NCI-H526 (cell line): ENCODE measurements at regions not wholly inside any gene's neighbourhood (a gene's known extent, or its start where the extent isn't known, plus 50 kb on each side); places are given as distances from the start of the nearest gene placed in this dataset.

Source experiments
- DNase-seq, 2 experiments: peaks; one replicate each; lab custom pipeline; 2025; lab: John Stamatoyannopoulos, UW

DNA sequence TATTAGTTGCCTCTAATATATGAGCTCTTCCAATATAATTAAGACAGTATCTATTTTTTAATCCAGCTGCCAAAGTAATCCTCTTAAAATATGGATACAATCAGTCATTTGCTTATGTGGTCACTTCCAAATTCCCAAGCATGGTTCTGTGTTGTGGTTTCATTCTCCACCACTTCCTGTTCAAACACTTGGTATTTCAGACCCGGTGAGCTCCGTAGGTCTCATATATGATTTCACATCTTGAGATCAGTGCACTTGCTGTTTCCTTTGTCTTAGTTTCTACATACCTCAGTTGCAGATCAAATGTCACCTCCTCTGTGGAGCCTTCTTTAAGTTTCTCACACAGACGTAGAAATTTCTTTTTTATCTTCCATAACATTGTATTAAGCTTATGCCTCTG, 254.2 kb downstream of the KCNS3 start:
- no peak for DNase-seq

- DNase-seq = no peak
Observed at GRCh38 chr2:18131761-18132160, 253.3 kb downstream of the KCNS3 start.

DNA sequence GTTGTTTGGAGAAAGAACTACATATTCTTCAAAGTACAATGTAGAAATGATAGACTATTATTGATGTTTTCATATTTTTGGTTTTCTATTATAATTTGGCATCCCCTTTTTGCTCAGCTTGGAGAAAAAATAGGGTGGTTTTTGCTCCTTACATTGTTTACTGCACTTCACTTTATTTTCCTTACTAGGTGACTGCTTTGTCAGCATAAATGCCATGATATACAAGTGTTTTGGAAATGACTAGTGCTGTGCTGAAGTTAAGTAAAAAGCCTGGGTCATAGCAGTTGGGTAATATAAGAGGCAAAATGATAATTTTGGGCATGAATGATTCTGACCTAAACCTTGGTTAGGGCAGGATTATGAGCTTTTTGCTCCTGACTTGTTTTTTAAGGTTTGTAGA, 250.9 kb downstream of the KCNS3 start:
- no peak for DNase-seq

DNA sequence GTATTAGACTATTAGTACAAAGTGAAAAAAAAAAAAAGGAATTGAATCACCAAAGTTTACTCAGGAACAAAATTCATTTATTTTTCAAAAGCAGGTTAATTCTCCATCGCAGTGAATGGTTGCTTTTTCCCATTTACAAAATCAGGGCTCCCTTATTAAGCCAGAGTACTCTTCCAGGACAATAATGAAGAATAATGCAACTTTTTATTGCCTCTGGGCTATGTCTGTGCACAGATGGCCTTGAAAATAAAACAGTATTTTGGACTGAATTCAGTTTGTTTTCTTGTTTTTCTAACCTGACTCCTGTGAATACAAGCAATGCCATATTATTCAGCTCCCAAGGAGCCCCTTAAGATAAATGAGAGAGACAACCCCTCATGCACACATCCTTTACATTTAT, 246.8 kb downstream of the KCNS3 start:
- DNase-seq = no peak

- DNase-seq = no peak
Observed at GRCh38 chr2:18124116-18124835, 245.8 kb downstream of the KCNS3 start.

DNA sequence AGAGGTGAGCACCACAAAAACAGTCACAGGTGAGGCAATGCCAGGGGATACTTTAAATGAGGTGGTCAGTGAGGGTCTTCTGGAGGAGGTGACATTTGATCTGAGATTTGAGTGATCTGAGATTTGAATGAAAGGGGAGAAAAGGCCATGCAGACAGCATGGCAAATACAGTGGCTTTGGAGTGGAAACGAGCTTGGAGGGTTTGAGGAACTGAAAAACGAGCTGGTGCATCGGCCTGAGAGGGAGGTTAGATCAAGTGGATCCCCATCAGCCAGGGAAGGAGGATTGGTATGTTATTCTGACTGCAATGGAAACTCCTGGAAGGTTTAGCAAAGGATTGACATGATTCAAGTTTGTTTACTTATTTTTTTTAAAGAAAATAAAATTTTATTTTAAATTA, 245.1 kb downstream of the KCNS3 start:
- DNase-seq = no peak

- DNase-seq = peak; percentile 10 to 23
Observed at GRCh38 chr2:18123211-18123570, 244.7 kb downstream of the KCNS3 start.

GRCh38 chr2:18122544-18123210, 244.2 kb downstream of the KCNS3 start:
- DNase-seq = no peak

- DNase-seq = no peak
Observed at GRCh38 chr2:18119883-18120282, 241.4 kb downstream of the KCNS3 start.

DNA sequence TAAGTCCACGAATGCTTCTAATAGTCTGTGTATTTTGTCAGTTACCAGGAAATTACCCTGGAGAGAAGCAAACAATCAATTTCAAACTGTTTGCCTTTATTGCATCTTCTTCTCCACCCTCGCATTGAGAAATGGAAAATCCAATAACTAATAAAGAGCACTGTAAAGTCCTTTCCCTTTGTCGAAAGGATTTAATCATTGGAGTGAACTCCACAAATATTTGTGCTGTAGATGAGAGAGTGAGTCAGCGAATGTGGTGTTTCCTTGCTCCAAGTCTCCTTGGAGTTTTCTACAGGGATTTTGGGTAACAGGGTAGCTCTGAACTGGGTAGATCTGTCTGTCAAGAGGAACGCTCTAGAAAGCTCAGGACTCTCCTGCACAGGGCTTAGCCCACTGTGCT, 240.2 kb downstream of the KCNS3 start:
- DNase-seq = no peak

DNA sequence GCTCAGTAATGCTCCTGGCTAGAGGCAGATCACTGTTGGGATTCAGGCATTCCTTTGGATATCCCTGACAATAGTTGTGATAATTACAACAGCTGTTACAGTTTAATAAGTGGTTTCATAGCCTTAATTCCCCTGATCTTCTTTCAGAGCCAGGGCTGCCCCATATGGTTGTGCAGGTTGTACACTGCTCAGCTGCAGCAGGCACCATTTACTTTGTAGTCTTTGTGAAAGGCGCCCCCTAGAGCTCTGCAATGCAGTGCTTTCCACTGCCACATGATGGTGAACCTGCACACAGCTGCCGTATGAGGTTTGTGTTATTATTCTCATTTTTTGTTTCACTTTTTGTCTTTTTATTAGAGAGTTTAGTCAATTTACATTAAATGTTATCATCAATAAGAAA, 239.1 kb downstream of the KCNS3 start:
- DNase-seq = peak in 1 of 2 experiments; percentile 35

DNA sequence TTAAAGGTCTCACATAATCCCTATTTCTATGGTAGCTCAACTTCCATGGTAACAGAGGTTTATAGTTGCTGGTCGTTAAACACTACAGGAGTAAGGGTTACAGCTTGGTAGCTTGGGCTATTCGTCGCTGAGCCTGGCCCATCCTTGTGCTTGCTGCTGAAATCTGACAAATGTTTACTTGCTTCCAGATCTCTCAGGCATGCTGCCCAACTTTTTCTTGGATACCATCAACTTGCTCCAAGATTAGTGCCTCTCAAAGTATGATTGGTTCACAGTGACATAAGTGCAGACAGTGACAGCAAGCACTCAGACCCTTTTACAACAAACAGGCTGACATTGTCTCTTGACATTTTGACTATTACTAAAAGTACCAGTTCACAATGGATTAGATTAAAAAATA, 231.8 kb downstream of the KCNS3 start:
- no peak for DNase-seq

DNA sequence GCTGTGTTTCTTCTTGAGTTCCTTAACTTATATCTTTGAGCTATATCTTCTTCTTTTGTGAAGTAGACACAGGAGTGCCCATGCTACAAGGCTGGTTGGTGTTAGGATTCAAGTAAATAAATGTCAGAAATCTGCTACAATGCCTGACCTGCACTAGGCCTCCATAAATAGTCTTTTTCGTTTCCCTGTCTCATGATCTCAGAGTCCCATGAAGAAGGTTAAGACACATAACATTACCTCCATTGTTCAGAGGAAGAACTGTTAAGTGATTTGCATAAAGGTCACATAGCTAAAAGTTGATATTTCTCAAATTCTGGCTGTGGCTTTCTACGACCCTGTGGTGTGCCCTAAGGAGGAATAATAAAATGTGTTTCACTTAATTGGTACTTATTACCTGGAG, 228.4 kb downstream of the KCNS3 start:
- DNase-seq = no peak

DNA sequence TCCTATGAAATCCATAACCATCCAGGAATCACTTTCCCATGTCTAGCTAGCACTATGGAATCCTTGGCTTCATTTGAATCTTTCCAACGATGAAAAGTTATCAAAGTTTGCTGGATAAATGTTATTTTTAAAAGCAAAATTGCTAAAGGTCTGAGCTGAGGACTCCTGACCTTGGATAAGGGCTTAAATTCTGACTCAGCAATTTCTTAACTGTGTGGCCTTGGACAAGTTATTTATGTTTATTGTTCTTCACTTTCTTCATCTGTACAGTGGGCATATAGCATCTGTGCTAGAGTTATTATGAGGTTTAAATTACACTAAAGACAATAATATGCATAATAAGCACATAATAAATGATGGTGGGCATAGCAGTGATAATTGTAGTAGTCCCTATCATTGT, 227.5 kb downstream of the KCNS3 start:
- DNase-seq = no peak

DNA sequence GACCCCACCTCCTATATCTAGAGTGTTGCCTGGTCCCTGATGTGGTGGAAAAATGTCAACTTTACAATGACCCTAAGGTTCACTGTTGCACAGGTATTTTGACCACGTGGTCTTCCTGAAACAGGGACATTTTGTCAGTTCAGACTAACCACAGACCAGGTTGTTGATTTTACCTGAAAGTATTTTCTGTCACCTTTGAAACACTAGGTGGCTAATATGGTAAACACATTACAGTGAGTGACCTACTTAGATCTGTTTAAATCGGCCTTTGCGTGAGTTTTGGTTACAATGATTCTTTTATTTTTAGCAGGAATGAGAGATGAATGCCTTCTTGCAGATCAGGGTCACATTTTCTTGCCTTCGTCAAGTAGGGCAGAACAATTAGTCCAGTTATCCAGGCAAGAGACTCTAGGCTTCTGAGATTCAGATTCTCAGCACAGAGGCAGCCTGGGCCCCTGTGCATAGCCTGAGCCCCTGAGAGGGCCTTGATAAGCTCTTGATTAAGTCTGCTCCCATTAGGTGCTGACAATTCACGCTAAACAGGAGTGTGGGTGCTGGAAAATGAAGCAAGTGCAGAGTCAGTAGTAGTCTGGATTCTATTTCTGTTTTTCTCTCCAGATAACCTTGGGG, 226.2 kb downstream of the KCNS3 start:
- no peak for DNase-seq

GRCh38 chr2:18096836-18097405, 218.5 kb downstream of the KCNS3 start:
- DNase-seq = no peak

DNA sequence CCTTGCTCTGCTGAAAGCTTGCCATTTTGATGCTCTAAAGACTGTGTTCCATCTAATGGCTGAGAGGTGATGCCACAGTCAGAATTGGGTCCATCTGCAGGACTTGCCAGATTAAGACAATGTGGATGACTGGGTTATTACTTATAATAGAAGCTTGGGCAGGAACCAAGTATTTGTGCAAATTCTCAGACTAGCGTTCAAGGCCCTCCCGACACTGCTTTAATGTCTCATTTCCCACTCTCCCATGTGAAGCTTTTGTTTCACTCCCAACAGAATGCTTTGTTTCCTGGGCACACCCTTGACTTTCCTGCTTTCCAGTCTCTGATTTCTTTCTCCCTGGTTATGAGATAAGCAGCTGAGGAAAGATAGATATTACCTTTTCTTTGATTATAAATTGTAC, 215.8 kb downstream of the KCNS3 start:
- DNase-seq = no peak

GRCh38 chr2:18093196-18093595, 214.7 kb downstream of the KCNS3 start:
- DNase-seq = no peak

DNA sequence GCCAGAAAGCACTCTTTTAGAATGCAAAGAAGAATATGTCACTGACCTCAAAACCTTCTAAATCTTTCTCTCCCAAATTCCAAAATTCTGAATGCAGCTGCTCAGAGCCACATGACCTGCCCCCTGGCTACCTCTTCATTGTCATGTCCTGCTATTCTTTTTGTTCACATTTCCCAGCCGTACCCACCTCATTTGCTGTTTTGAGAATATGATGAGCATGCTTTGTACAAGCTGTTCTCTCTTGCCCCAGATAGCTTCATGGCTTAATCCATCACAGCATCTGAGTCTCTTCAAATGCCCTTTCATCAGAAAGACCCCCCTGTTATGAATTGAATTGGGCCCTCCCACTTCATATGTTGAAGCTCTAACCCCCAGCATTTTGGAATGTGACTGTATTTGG, 214.3 kb downstream of the KCNS3 start:
- no peak for DNase-seq

GRCh38 chr2:18085593-18085992, 207.1 kb downstream of the KCNS3 start:
- DNase-seq = no peak

DNA sequence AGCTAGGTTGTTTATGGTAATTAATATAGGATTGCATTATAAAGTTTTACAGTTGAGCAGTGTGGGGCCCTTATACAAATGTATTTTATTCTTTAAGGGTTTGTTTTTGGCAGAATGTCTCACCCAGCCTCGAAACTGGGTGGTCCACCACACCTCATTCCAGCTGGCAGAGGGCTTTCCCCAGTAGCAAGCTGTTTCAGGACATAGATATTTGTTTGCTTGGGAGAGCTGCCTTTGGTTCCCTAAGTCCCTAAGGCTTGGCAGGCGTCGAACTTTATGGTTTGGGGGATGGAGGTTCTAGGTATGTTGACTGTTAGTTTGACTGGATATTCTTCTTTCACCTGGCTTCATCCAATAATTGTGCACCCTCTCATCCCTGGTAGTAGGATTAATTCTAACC, 205.9 kb downstream of the KCNS3 start:
- DNase-seq = no peak

DNA sequence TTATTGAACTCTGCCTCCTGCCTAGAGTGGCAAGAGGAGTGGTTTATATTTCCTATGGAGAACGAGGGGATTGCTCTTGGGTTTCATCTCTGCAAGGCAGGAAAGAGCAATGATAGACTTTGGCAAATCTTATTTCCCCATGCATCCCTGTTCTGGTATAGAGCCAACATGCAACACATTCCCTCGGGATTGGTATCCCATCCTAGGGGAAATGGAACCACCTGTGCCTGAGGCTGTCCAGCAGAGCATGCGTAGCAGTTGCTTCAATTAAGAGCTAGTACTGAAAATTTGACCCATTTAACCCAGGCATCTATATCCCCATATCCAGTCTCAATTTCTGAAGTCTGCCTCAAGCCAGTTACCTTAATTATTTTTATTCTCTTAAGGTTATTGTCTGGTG, 205.3 kb downstream of the KCNS3 start:
- no peak for DNase-seq

DNA sequence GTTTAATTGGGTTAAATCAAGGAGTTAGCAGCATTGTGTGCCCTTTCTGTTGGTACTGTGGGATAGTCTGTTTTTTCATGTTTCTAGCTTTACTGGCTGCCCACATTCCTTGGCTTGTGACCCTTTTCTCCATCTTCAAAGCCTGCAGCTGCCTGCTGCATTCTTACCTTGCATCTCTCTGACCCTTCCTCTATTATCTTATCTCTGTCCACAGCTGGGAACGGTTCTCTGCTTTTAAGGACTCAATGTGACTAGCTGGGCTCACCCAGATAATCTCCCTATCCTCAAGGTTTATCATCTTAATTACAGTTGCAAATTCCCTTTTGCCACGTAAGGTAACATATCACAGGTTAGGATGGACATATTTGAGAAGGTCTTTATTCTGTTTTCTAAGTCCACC, 199.7 kb downstream of the KCNS3 start:
- no peak for DNase-seq
